GM13976 (cell line): ENCODE measurements at regions not wholly inside any gene's neighbourhood (a gene's known extent, or its start where the extent isn't known, plus 50 kb on each side); places are given as distances from the start of the nearest gene placed in this dataset.

Experiments used
- DNase-seq: peaks from one replicate; pipeline ENCODE4 v3.0.0; 2012; ENCODE audit warnings: low spot score
- CTCF ChIP-seq: IDR thresholded peaks from 2 replicates; pipeline ENCODE4 v1.5.1; 2012; ENCODE audit warnings: borderline replicate concordance, mild to moderate bottlenecking; ENCODE audit not compliant: insufficient read depth; ENCODE audit errors: extremely low read depth, missing control alignments, control extremely low read depth
- in situ Hi-C: fragments of 300-500 bp; cut with MboI; formaldehyde crosslinking; loops from one replicate; pipeline ENCODE4 v1.12.0; 2022; ENCODE audit warnings: low sequenced_read_pairs, mixed read lengths, inconsistent platforms; ENCODE audit not compliant: unreplicated experiment

- no peak for TF ChIP-seq CTCF
- no peak for DNase-seq
- in situ Hi-C loops, result no loop called here
These were observed 68.0 kb downstream of the GSC start for GRCh38 chr14:94701861-94702370.

- in situ Hi-C loops, result no loop called here
- no peak for TF ChIP-seq CTCF
- DNase-seq, result no peak
These were observed 69.6 kb downstream of the GSC start for GRCh38 chr14:94700336-94700735.

GRCh38 chr14:94699831-94700230 lies 70.1 kb downstream of the GSC start:
- no peak for TF ChIP-seq CTCF
- in situ Hi-C loops, result loop anchor here (25.0 kb wide), 2 partner anchors 487 to 687 kb away; no protein-coding TSS in a partner anchor
- no peak for DNase-seq

- no peak for DNase-seq
- in situ Hi-C loops, result loop anchor here (25.0 kb wide), 2 partner anchors 489 to 689 kb away; no protein-coding TSS in a partner anchor
- TF ChIP-seq CTCF, result no peak
These were observed 71.9 kb downstream of the GSC start for GRCh38 chr14:94697773-94698556.

GRCh38 chr14:94696518-94696917 lies 73.4 kb downstream of the GSC start:
- in situ Hi-C loops, result loop anchor here (25.0 kb wide), 2 partner anchors 491 to 691 kb away; no protein-coding TSS in a partner anchor
- no peak for TF ChIP-seq CTCF
- no peak for DNase-seq

GRCh38 chr14:94695231-94695630 lies 74.7 kb downstream of the GSC start:
- in situ Hi-C loops, result loop anchor here (25.0 kb wide), 2 partner anchors 492 to 692 kb away; no protein-coding TSS in a partner anchor
- no peak for DNase-seq
- no peak for TF ChIP-seq CTCF
